ENCODE measurements at regions not wholly inside any gene's neighbourhood (a gene's known extent, or its start where the extent isn't known, plus 50 kb on each side); places are given as distances from the start of the nearest gene placed in this dataset.

DNA sequence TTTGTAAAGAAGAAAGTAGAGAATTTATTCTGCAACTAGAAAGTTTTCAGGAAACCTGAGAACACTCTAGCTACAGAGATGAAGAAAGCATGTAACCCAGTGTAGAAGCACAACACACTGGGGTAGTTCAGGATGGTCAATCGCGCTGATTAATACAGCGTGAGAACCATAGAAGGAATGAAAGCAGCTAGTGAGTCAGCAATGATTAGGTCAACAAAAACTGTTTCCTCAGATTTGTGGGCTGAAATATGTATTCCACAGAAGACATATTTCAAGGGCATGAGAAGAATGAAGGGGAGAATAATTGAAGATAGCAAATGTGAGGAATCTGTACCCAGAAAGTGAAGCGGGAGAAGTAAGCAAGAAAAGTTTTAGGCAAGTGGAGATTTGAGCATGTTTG, 97.8 kb upstream of the ADGRL2 start:
- Histone ChIP-seq H3K27ac (peak overlapping the region; percentile 99), H3K4me2 (ENCODE audit: unreplicated experiment) (peak overlapping the region; percentile 85), H3F3A (ENCODE audit: insufficient read depth) (peaks cover 63% of the 10 kb centered on the region), H3K9ac (peak overlapping the region; percentile 74), H3K36me3 (ENCODE audit: low read depth) (no peaks in the 10 kb centered on the region), H3K4me1 (ENCODE audit: insufficient read depth) (peaks cover 82% of the 10 kb centered on the region), H2AFZ (no peak overlapping the region), H3K27me3 (replicated peaks; ENCODE audit: insufficient read depth) (no peaks in the 10 kb centered on the region), H3K9me3 (ENCODE audit: low read depth) (no peaks in the 10 kb centered on the region), H3K4me3 (peak overlapping the region; percentile 48), H3K9me2 (ENCODE audit: insufficient read depth) (no peaks in the 10 kb centered on the region), H4K20me1 (ENCODE audit: insufficient read depth) (no peaks in the 10 kb centered on the region), H3K79me2 (ENCODE audit: insufficient read depth) (no peaks in the 10 kb centered on the region)
- TF ChIP-seq EZH2phosphoT487 (IDR thresholded peaks at IDR 0.05; ENCODE audit: insufficient read depth, low read depth) = no peak
- no peak for TF ChIP-seq EZH2 (IDR thresholded peaks at IDR 0.05; ENCODE audit: insufficient read depth, poor library complexity, severe bottlenecking)
- in situ Hi-C loops (cut with MboI) = no loop called here
- DNase-seq = peak; percentile 95
- 22 to 28% methylated on average over 4 of the region's 4 CpGs for WGBS, 2 experiments (ENCODE audit: low coverage in 1 of 2, low lambda C conversion rate in 2 of 2, missing lambda C conversion rate in 2 of 2)

DNA sequence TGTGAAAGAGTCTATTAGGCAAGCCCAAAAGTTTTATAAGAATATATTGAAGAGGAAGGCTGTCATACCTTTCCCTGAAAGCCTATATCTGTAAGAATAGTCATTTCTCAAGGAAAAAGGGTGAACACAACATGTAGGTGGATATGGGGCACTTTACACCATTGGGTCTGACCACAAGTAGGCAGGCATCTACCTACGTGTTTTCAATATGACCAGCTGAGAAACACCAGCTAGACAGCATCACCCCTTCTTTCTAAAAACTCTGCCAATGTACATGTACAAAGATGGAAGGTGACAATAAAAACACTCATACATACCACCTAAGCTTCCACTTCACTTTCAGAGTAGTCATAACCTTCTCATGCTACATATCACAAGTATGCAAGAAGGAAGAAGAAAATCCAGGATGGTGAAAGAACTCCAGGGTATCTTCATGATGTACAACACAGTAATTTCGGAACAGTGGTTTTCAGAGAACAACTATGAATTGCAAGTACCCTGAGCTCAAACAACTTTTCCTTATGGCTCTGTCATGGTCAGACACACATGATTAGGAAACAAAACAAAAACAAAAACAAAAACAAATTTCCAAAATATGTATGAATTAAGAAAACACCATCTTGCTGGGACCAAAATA, 98.5 kb upstream of the ADGRL2 start:
- Histone ChIP-seq H2AFZ (no peak overlapping the region), H3K4me1 (ENCODE audit: insufficient read depth) (peaks cover 75% of the 10 kb centered on the region), H3K9me2 (ENCODE audit: insufficient read depth) (no peaks in the 10 kb centered on the region), H3K27me3 (replicated peaks; ENCODE audit: insufficient read depth) (no peaks in the 10 kb centered on the region), H3K79me2 (ENCODE audit: insufficient read depth) (no peaks in the 10 kb centered on the region), H3K27ac (peak overlapping the region; percentile 99), H3K4me3 (0 out of 2 replicates have a peak overlapping the region, but pooled peaks have one; percentile 15), H3F3A (ENCODE audit: insufficient read depth) (peaks cover 56% of the 10 kb centered on the region), H3K4me2 (ENCODE audit: unreplicated experiment) (peak overlapping the region; percentile 53), H3K9me3 (ENCODE audit: low read depth) (no peaks in the 10 kb centered on the region), H4K20me1 (ENCODE audit: insufficient read depth) (no peaks in the 10 kb centered on the region), H3K9ac (peak overlapping the region; percentile 53), H3K36me3 (ENCODE audit: low read depth) (no peaks in the 10 kb centered on the region)
- DNase-seq = peak; percentile 19
- TF ChIP-seq EZH2 (IDR thresholded peaks at IDR 0.05; ENCODE audit: insufficient read depth, poor library complexity, severe bottlenecking) = no peak
- TF ChIP-seq EZH2phosphoT487 (IDR thresholded peaks at IDR 0.05; ENCODE audit: insufficient read depth, low read depth) = no peak
- in situ Hi-C loops (cut with MboI) = no loop called here
- WGBS, 2 experiments (ENCODE audit: low coverage in 1 of 2, low lambda C conversion rate in 2 of 2, missing lambda C conversion rate in 2 of 2) = 91 to 96% methylated on average over 2 of the region's 2 CpGs

DNA sequence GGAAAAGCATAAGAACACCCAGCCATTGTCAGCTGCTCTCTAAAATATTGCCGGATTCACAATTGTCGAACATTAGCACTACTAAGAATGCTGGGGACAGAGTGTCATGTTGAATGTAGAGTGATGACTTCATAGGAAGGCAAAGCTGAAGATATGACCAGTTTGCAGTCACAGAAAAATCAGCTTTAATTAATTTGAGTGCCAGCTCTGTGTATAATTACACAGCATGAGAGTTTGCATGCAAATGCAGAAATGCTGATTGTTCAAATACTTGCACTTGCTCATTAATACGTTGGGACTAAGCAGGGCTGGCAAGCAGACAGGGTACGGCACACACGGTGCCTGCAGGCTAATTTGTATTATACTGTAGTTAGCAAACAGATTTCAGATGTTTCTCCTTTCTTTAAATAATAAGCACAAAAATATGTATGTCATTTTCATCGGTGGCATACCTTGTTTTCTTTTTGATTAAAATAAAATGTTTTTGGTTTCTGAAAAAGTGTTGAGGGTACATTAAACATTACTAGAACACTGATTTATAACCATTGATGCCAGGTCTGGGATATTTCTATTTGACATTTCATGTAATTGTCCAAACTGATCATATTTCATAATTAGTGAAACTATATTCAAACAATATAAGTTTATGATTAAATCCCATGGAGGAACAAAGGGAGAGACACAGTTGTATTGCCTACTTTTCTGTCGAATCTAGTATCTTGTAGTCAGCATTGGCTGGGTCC, 99.8 kb upstream of the ADGRL2 start:
- H3K79me2 ChIP-seq (ENCODE audit: insufficient read depth) = no peaks in the 10 kb centered on the region
- H3K4me3 ChIP-seq = no peak overlapping the region
- H3K27me3 ChIP-seq (replicated peaks; ENCODE audit: insufficient read depth) = no peaks in the 10 kb centered on the region
- H3F3A ChIP-seq (ENCODE audit: insufficient read depth) = peaks cover 46% of the 10 kb centered on the region
- H3K9me3 ChIP-seq (ENCODE audit: low read depth) = no peaks in the 10 kb centered on the region
- H3K4me2 ChIP-seq (ENCODE audit: unreplicated experiment) = no peak overlapping the region
- H3K27ac ChIP-seq = no peak overlapping the region
- in situ Hi-C loops (cut with MboI) = no loop called here
- no peak overlapping the region for H3K9ac ChIP-seq
- WGBS, 2 experiments (ENCODE audit: low coverage in 1 of 2, low lambda C conversion rate in 2 of 2, missing lambda C conversion rate in 2 of 2) = 45 to 51% methylated on average over 7 of the region's 7 CpGs
- H2AFZ ChIP-seq = no peak overlapping the region
- DNase-seq = no peak
- H4K20me1 ChIP-seq (ENCODE audit: insufficient read depth) = no peaks in the 10 kb centered on the region
- H3K9me2 ChIP-seq (ENCODE audit: insufficient read depth) = no peaks in the 10 kb centered on the region
- H3K36me3 ChIP-seq (ENCODE audit: low read depth) = no peaks in the 10 kb centered on the region
- TF ChIP-seq EZH2 (IDR thresholded peaks at IDR 0.05; ENCODE audit: insufficient read depth, poor library complexity, severe bottlenecking) (no peak), EZH2phosphoT487 (IDR thresholded peaks at IDR 0.05; ENCODE audit: insufficient read depth, low read depth) (no peak)
- peaks cover 66% of the 10 kb centered on the region for H3K4me1 ChIP-seq (ENCODE audit: insufficient read depth)

DNA sequence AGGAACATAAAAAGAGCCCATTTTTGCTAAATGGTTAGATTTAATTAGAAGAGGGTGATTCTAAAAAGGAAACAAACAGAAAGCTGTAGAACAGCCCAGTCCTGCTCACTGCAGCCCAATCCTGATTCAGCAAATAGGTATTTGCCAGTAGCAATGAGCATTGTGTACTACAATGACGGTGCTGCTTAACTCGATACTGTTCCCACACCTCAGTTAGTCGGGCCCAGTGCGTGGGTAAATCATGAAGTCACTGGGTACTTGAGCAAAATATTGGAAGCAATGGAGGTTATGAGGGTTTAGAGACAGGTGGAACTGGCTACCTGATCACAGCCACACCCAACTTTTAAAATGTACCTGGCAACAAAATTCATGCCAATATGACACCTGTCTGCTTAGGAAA, 101.5 kb upstream of the ADGRL2 start:
- H3F3A ChIP-seq (ENCODE audit: insufficient read depth) = peaks cover 35% of the 10 kb centered on the region
- peak overlapping the region; percentile 49 for H3K27ac ChIP-seq
- no peaks in the 10 kb centered on the region for H3K9me2 ChIP-seq (ENCODE audit: insufficient read depth)
- peak overlapping the region; percentile 20; the same call in 1 of the 2 replicates for H2AFZ ChIP-seq
- H3K79me2 ChIP-seq (ENCODE audit: insufficient read depth) = no peaks in the 10 kb centered on the region
- H3K9ac ChIP-seq = no peak overlapping the region
- DNase-seq = peak; percentile 85
- no peaks in the 10 kb centered on the region for H3K9me3 ChIP-seq (ENCODE audit: low read depth)
- WGBS, 2 experiments (ENCODE audit: low coverage in 1 of 2, low lambda C conversion rate in 2 of 2, missing lambda C conversion rate in 2 of 2) = 41 to 46% methylated on average over 4 of the region's 4 CpGs
- in situ Hi-C loops (cut with MboI) = no loop called here
- no peaks in the 10 kb centered on the region for H4K20me1 ChIP-seq (ENCODE audit: insufficient read depth)
- H3K36me3 ChIP-seq (ENCODE audit: low read depth) = no peaks in the 10 kb centered on the region
- H3K4me1 ChIP-seq (ENCODE audit: insufficient read depth) = peaks cover 58% of the 10 kb centered on the region
- H3K4me2 ChIP-seq (ENCODE audit: unreplicated experiment) = peak overlapping the region; percentile 39
- H3K27me3 ChIP-seq (replicated peaks; ENCODE audit: insufficient read depth) = no peaks in the 10 kb centered on the region
- TF ChIP-seq EZH2phosphoT487 (IDR thresholded peaks at IDR 0.05; ENCODE audit: insufficient read depth, low read depth) = no peak
- TF ChIP-seq EZH2 (IDR thresholded peaks at IDR 0.05; ENCODE audit: insufficient read depth, poor library complexity, severe bottlenecking) = no peak
- no peak overlapping the region for H3K4me3 ChIP-seq

All from GM23248 (cell line).